Testis (tissue), 2 donors: ENCODE measurements at regions not wholly inside any gene's neighbourhood (a gene's known extent, or its start where the extent isn't known, plus 50 kb on each side); places are given as distances from the start of the nearest gene placed in this dataset.

ENCODE experiments used
- POLR2A ChIP-seq: fragments of 450-650 bp; IDR thresholded peaks from one replicate; pipeline ENCODE4 v1.6.1; 2017; ENCODE audit warnings: antibody characterized with exemption, mild to moderate bottlenecking, moderate library complexity
- TF ChIP-seq, protein P1 (sequence below), 3 experiments: fragments of 450-650 bp in 2 of 3; fragments of 200-600 bp in 1 of 3; sonication (generic) in 1 of 3; IDR thresholded peaks; one replicate each; pipeline ENCODE4 v1.5.1; 2016 to 2019; ENCODE audit warnings: antibody characterized with exemption in 3 of 3, mild to moderate bottlenecking in 2 of 3, moderate library complexity in 1 of 3

DNA sequence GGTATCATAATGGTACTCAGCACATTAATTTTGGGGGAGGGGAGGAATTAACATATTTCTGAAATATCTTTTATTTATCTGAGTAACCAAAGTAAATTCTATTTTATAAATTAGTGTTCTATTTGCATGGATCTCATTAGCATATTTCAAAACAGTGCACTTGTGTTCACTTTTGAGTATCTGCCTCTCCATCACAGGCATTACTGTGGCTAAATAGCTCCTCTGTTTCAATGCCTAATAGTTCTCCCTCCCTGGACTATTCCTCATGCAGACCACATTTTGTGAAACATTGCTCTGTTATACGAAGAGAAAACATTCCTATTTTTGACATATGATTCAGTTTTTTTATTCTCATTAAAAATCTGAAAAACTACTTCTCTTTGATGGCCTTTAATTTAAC, 1127.8 kb downstream of the TUSC7 start:
- TF ChIP-seq, protein P1, sequence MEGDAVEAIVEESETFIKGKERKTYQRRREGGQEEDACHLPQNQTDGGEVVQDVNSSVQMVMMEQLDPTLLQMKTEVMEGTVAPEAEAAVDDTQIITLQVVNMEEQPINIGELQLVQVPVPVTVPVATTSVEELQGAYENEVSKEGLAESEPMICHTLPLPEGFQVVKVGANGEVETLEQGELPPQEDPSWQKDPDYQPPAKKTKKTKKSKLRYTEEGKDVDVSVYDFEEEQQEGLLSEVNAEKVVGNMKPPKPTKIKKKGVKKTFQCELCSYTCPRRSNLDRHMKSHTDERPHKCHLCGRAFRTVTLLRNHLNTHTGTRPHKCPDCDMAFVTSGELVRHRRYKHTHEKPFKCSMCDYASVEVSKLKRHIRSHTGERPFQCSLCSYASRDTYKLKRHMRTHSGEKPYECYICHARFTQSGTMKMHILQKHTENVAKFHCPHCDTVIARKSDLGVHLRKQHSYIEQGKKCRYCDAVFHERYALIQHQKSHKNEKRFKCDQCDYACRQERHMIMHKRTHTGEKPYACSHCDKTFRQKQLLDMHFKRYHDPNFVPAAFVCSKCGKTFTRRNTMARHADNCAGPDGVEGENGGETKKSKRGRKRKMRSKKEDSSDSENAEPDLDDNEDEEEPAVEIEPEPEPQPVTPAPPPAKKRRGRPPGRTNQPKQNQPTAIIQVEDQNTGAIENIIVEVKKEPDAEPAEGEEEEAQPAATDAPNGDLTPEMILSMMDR (IDR thresholded peaks at IDR 0.05), result no peak
- TF ChIP-seq POLR2A, result no peak
